VCaP (cell line): ENCODE measurements at regions not wholly inside any gene's neighbourhood (a gene's known extent, or its start where the extent isn't known, plus 50 kb on each side); places are given as distances from the start of the nearest gene placed in this dataset.

Source experiments
- H3K27ac ChIP-seq: fragments of 450-650 bp; 2 replicates; pipeline ENCODE4 v1.5.1; 2017
- CTCF ChIP-seq: fragments of 450-650 bp; conservative IDR thresholded peaks from 2 replicates; pipeline ENCODE4 v1.5.1; 2017; ENCODE audit warnings: mild to moderate bottlenecking, moderate library complexity

DNA sequence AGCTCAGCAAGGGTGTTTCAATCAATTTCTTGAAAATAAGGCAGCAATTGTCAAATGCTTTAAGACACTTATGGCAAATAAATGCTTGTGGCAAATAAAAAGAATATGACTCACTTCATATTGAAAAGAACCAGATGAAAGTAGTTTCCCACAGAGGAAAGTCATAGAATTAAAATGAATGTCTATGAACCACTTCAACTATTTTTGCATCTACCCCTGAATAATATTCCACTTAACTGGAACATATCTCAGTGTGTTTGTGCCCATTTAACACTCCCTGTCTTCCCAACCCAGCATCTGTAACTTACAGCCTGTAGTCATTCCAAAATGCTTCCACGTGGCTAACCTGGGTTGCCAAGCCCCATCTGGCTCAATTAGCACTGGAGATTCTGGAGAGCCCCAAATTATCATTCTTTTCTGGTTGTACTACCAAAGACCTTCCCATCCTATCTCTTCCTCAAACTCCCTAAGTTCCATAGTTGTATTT, 84.7 kb downstream of the FEM1C start:
- H3K27ac ChIP-seq = no peak overlapping the region
- TF ChIP-seq CTCF = no peak

- no peak for TF ChIP-seq CTCF
- H3K27ac ChIP-seq = no peak overlapping the region
Measured at GRCh38 chr5:115458416-115458815, 86.2 kb downstream of the FEM1C start.

DNA sequence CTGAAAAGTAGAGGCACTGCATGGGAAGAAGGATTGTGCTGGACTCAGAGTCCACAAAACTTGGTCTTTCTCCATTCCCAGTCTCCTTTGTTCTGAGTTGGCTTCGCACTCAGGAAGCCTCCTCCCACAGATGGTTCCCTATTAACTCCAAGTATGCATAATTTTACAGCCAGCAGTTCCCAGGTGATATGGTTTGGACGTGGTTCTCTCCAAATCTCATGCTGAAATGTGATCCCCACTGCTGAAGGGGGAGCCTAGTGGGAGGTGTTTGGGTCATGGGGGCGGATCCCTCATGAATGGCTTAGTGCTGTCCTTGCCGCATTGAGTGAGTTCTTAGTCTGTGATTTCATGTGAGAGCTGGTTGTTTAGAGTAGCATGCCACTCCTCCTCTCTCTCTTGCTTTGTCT, 86.6 kb downstream of the FEM1C start:
- no peak overlapping the region for H3K27ac ChIP-seq
- no peak for TF ChIP-seq CTCF

DNA sequence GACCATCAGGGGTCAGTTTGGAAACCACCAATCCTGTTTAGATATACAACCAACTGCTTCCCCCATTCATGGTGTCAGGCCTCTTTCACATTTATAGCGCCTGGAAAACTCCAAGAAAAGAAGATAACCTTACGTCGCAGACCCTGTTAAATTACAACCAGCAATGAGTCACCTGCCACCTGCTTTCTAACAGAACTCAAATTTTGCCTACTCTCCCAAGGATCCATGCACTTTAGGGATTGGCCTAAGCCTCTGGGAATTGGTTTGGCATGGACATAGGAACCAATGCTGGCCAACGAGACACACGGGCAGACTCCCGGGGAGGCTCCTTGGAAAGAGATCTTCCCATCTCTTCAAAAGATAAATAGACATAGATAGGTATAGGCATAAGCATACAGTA, 87.0 kb downstream of the FEM1C start:
- no peak overlapping the region for H3K27ac ChIP-seq
- no peak for TF ChIP-seq CTCF

- no peak for TF ChIP-seq CTCF
- H3K27ac ChIP-seq = no peak overlapping the region
Measured at GRCh38 chr5:115456539-115457040, 88.0 kb downstream of the FEM1C start.

- no peak for TF ChIP-seq CTCF
- H3K27ac ChIP-seq = no peak overlapping the region
Measured at GRCh38 chr5:115456056-115456455, 88.5 kb downstream of the FEM1C start.

- no peak for TF ChIP-seq CTCF
- no peak overlapping the region for H3K27ac ChIP-seq
Measured at GRCh38 chr5:115455301-115455707, 89.3 kb downstream of the FEM1C start.
